PC-9 (cell line): ENCODE measurements at regions not wholly inside any gene's neighbourhood (a gene's known extent, or its start where the extent isn't known, plus 50 kb on each side); places are given as distances from the start of the nearest gene placed in this dataset.
"Not testable (repeated sequence)": the region's sequence is repeated elsewhere in the genome, so short reads cannot be mapped to it uniquely, and the experiment has no call there.

Source experiments
- CTCF ChIP-seq: fragments of 200-600 bp; sonication (generic); conservative IDR thresholded peaks from 2 replicates; pipeline ENCODE4 v1.6.1; 2017; ENCODE audit warnings: mixed run types, antibody characterized with exemption, mild to moderate bottlenecking, moderate library complexity
- EZH2 ChIP-seq: fragments of 200-600 bp; sonication (generic); IDR thresholded peaks from 2 replicates; pipeline ENCODE4 v1.8.0; 2017; ENCODE audit warnings: antibody characterized with exemption, low read depth

DNA sequence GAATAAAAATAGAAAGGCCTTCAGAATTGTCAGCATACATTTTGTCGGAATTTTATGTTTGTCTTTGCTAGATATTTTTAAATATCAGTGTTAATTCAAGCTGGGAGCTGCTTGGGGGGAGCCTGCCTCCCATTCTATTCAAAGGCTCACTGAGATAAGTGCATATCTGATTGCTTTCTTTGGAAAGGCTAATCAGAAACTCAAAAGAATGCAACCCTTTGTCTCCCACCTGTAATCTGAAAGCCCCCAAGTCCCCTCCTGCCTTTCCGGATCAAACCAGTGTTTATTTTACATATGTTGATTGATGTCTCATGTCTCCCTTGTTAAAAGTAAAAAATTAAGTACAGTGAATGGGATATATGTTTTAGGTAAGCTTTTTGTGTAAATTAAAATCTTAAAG, 69.3 kb upstream of the PLD5 start:
- not testable (repeated sequence) for TF ChIP-seq EZH2, CTCF
